ENCODE measurements at regions not wholly inside any gene's neighbourhood (a gene's known extent, or its start where the extent isn't known, plus 50 kb on each side); places are given as distances from the start of the nearest gene placed in this dataset.

GRCh38 chr14:44162197-44162596 lies 344.9 kb downstream of the FSCB start:
- Histone ChIP-seq H3K9me2 (no peaks in the 10 kb centered on the region), H3K4me1 (ENCODE audit: control insufficient read depth in 1 of 2, insufficient read depth in 2 of 2, low read depth in 1 of 2, low read length in 1 of 2) (peaks cover 0 to 5% of the 10 kb centered on the region in 2 experiments; a peak in 1 of 4 replicates), H3K4me2 (no peak overlapping the region), H3K36me3 (replicated peaks in 1 of 2; ENCODE audit: control insufficient read depth in 1 of 2, insufficient read depth in 2 of 2, low read length in 1 of 2) (no peaks in the 10 kb centered on the region), H3K4me3 (ENCODE audit: low read depth in 2 of 2, low read length in 1 of 2) (no peak overlapping the region), H3K9me3 (no peaks in the 10 kb centered on the region), H3K27me3 (ENCODE audit: insufficient read depth) (no peaks in the 10 kb centered on the region), H2AFZ (ENCODE audit: low read depth) (no peak overlapping the region), H3K79me2 (ENCODE audit: insufficient read depth) (no peaks in the 10 kb centered on the region), H4K20me1 (ENCODE audit: insufficient read depth) (no peaks in the 10 kb centered on the region), H3F3A (replicated peaks; ENCODE audit: insufficient read depth) (no peaks in the 10 kb centered on the region), H3K9ac (no peak overlapping the region), H3K27ac (ENCODE audit: low read depth in 2 of 2, low read length in 1 of 2) (no peak overlapping the region)
- POLR2A ChIA-PET: no interaction called here
- CTCF ChIA-PET: no interaction called here
- 17% methylated on average over 4 of the region's 5 CpGs for WGBS (ENCODE audit: low lambda C conversion rate)
- TF ChIP-seq NRF1 (IDR thresholded peaks at IDR 0.05; ENCODE audit: low read depth, low read length) (no peak), RAD21 (IDR thresholded peaks at IDR 0.05; ENCODE audit: low read length) (no peak), PBX3 (IDR thresholded peaks at IDR 0.05) (no peak), SIN3A (IDR thresholded peaks at IDR 0.05; ENCODE audit: borderline replicate concordance, low read depth, low read length) (no peak), EZH2phosphoT487 (IDR thresholded peaks at IDR 0.05; ENCODE audit: borderline replicate concordance, low read depth) (no peak), GABPA (IDR thresholded peaks at IDR 0.05; ENCODE audit: low read depth) (no peak), MXI1 (IDR thresholded peaks at IDR 0.05; ENCODE audit: low read depth, low read length) (no peak), USF2 (IDR thresholded peaks at IDR 0.05; ENCODE audit: borderline replicate concordance, low read depth, low read length) (no peak), NFIC (IDR thresholded peaks at IDR 0.05; ENCODE audit: borderline replicate concordance) (no peak), RCOR1 (IDR thresholded peaks at IDR 0.05; ENCODE audit: low read length) (no peak), SMC3 (IDR thresholded peaks at IDR 0.05; ENCODE audit: low read depth, low read length) (no peak), CHD2 (IDR thresholded peaks at IDR 0.05; ENCODE audit: low read length, partially characterized antibody) (no peak), ELF1 (IDR thresholded peaks at IDR 0.05) (no peak), FOXM1 (IDR thresholded peaks at IDR 0.05; ENCODE audit: low read depth) (no peak)
- TF ChIP-seq, protein P1, sequence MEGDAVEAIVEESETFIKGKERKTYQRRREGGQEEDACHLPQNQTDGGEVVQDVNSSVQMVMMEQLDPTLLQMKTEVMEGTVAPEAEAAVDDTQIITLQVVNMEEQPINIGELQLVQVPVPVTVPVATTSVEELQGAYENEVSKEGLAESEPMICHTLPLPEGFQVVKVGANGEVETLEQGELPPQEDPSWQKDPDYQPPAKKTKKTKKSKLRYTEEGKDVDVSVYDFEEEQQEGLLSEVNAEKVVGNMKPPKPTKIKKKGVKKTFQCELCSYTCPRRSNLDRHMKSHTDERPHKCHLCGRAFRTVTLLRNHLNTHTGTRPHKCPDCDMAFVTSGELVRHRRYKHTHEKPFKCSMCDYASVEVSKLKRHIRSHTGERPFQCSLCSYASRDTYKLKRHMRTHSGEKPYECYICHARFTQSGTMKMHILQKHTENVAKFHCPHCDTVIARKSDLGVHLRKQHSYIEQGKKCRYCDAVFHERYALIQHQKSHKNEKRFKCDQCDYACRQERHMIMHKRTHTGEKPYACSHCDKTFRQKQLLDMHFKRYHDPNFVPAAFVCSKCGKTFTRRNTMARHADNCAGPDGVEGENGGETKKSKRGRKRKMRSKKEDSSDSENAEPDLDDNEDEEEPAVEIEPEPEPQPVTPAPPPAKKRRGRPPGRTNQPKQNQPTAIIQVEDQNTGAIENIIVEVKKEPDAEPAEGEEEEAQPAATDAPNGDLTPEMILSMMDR (IDR thresholded peaks at IDR 0.05): no peak
- DNase-seq: no peak

DNA sequence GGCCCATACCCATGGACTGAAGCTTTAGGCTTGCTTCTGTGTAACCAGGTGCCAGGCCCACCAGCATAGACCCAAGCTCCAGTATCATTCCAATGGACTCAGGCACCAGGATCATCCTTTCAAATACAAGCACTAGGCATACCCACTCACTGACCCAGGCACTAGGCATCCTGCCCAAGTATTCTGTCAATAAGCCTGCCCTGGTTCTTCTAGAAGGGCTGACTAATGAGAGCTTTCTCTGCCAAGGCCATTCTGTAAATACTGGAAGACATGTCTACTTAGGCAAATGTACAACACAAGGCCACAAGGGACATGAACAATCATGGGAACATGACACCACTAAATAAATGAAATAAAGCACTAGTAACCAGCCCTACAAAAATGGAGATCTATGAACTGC lies 352.2 kb downstream of the FSCB start:
- Histone ChIP-seq H2AFZ (ENCODE audit: low read depth) (no peak overlapping the region), H3K36me3 (replicated peaks in 1 of 2; ENCODE audit: control insufficient read depth in 1 of 2, insufficient read depth in 2 of 2, low read length in 1 of 2) (no peaks in the 10 kb centered on the region), H3K9me2 (no peaks in the 10 kb centered on the region), H3K4me3 (ENCODE audit: low read depth in 2 of 2, low read length in 1 of 2) (no peak overlapping the region), H3K9ac (no peak overlapping the region), H3K4me1 (ENCODE audit: control insufficient read depth in 1 of 2, insufficient read depth in 2 of 2, low read depth in 1 of 2, low read length in 1 of 2) (no peaks in the 10 kb centered on the region), H3K27ac (ENCODE audit: low read depth in 2 of 2, low read length in 1 of 2) (no peak overlapping the region), H3K4me2 (no peak overlapping the region), H3K9me3 (no peaks in the 10 kb centered on the region), H3K79me2 (ENCODE audit: insufficient read depth) (no peaks in the 10 kb centered on the region), H3F3A (replicated peaks; ENCODE audit: insufficient read depth) (no peaks in the 10 kb centered on the region), H3K27me3 (ENCODE audit: insufficient read depth) (no peaks in the 10 kb centered on the region), H4K20me1 (ENCODE audit: insufficient read depth) (no peaks in the 10 kb centered on the region)
- no peak for DNase-seq
- CTCF ChIA-PET: no interaction called here
- no peak for TF ChIP-seq CHD2 (IDR thresholded peaks at IDR 0.05; ENCODE audit: low read length, partially characterized antibody)
- TF ChIP-seq JUND (IDR thresholded peaks at IDR 0.05): no peak
- no peak for TF ChIP-seq RXRA (IDR thresholded peaks at IDR 0.05; ENCODE audit: borderline replicate concordance, low read depth)
- TF ChIP-seq RFX5 (IDR thresholded peaks at IDR 0.05; ENCODE audit: low read length): no peak
- TF ChIP-seq EP300 (IDR thresholded peaks at IDR 0.05; ENCODE audit: borderline replicate concordance in 1 of 2, low read depth in 1 of 2, low read length in 1 of 2): no peak
- no peak for TF ChIP-seq YY1 (IDR thresholded peaks at IDR 0.05; ENCODE audit: low read depth)
- no peak for TF ChIP-seq IRF3 (IDR thresholded peaks at IDR 0.05; ENCODE audit: low read depth, low read length)
- TF ChIP-seq MXI1 (IDR thresholded peaks at IDR 0.05; ENCODE audit: low read depth, low read length): no peak
- TF ChIP-seq RAD21 (IDR thresholded peaks at IDR 0.05; ENCODE audit: low read length): no peak
- POLR2A ChIA-PET: no interaction called here

All from SK-N-SH (cell line).